GM21723 (cell line): ENCODE measurements at regions not wholly inside any gene's neighbourhood (a gene's known extent, or its start where the extent isn't known, plus 50 kb on each side); places are given as distances from the start of the nearest gene placed in this dataset.
"Not testable (repeated sequence)": the region's sequence is repeated elsewhere in the genome, so short reads cannot be mapped to it uniquely, and the experiment has no call there.

Source experiments
- ATAC-seq: cut with Tn5 transposase; IDR thresholded peaks from one replicate; pipeline ENCODE4 v1.9.1; 2021; ENCODE audit warnings: mild to moderate bottlenecking, moderate library complexity; ENCODE audit not compliant: unreplicated experiment

GRCh38 chr11:49817705-49818430 lies 134.3 kb upstream of the OR4C13 start:
- not testable (repeated sequence) for ATAC-seq

- ATAC-seq = not testable (repeated sequence)
Measured at GRCh38 chr11:49823188-49823587, 129.0 kb upstream of the OR4C13 start.

- ATAC-seq = not testable (repeated sequence)
Measured at GRCh38 chr11:49850541-49850940, 101.7 kb upstream of the OR4C13 start.

GRCh38 chr11:49851511-49851910 lies 100.7 kb upstream of the OR4C13 start:
- no peak for ATAC-seq

GRCh38 chr11:49851971-49852389 lies 100.2 kb upstream of the OR4C13 start:
- ATAC-seq = no peak

- ATAC-seq = not testable (repeated sequence)
Measured at GRCh38 chr11:49888875-49889274, 63.3 kb upstream of the OR4C13 start.

GRCh38 chr11:49891910-49892671 lies 60.1 kb upstream of the OR4C13 start:
- ATAC-seq = not testable (repeated sequence)

GRCh38 chr11:49893442-49893841 lies 58.7 kb upstream of the OR4C13 start:
- not testable (repeated sequence) for ATAC-seq
